HepG2 (cell line): ENCODE measurements at regions not wholly inside any gene's neighbourhood (a gene's known extent, or its start where the extent isn't known, plus 50 kb on each side); places are given as distances from the start of the nearest gene placed in this dataset.

Source experiments
- ATAC-seq: fragments of 200-7000 bp; cut with Tn5 transposase; 3 replicates; pipeline ENCODE4 v1.9.1; 2020; ENCODE audit warnings: mild to moderate bottlenecking, moderate library complexity
- BruUV-seq: library from RNA; stranded (reverse); fragments of 400-500 nt; replicated peaks from 2 replicates; lab custom pipeline; 2021; lab: Mats Ljungman, UMichigan
- CTCF ChIA-PET: fragments of 300-600 bp; formaldehyde crosslinking; extraction: SDS; loops from one replicate; lab custom pipeline; 2021; ENCODE audit warnings: low total read pairs, inconsistent platforms, low intra/inter-chr PET ratio; lab: Yijun Ruan, JAX
- POLR2A ChIA-PET: fragments of 350-600 bp; sonication (Branson Sonifier 250); formaldehyde crosslinking; loops from one replicate; lab custom pipeline; 2020; ENCODE audit warnings: antibody characterized with exemption, inconsistent platforms; lab: Yijun Ruan, JAX
- DNase-seq: peaks from one replicate; pipeline ENCODE4 v3.0.0-alpha.2; 2015; ENCODE audit warnings: low spot score
- FAIRE-seq: peaks from 3 replicates; lab custom pipeline; 2011; peaks lifted over from hg19 to GRCh38; lab: Jason Lieb, UNC
- H2AFZ ChIP-seq: one replicate; pipeline ENCODE4 v1.6.1; 2011; ENCODE audit warnings: low read length, inconsistent platforms
- H3K27ac ChIP-seq: fragments of 300-600 bp; 3 replicates; pipeline ENCODE4 v1.8.0; 2011; ENCODE audit warnings: mixed run types, mild to moderate bottlenecking, mixed read lengths, low read length, inconsistent platforms; ENCODE audit not compliant: insufficient read depth; ENCODE audit errors: extremely low read length
- H3K27me3 ChIP-seq, 2 experiments: fragments of 200-600 bp in 1 of 2; 2 replicates in 1 of 2; 3 replicates in 1 of 2; pipeline versions ENCODE4 v1.6.0 to v1.8.0; 2011; ENCODE audit warnings: low read length in 2 of 2, mild to moderate bottlenecking in 2 of 2, moderate library complexity in 2 of 2, inconsistent platforms in 1 of 2; ENCODE audit not compliant: insufficient read depth in 2 of 2, control insufficient read depth in 1 of 2
- H3K36me3 ChIP-seq, 2 experiments: fragments of 200-600 bp in 1 of 2; replicated peaks in 1 of 2; 2 replicates in 1 of 2; 3 replicates in 1 of 2; pipeline versions ENCODE4 v1.5.1 to v1.8.0; 2011; ENCODE audit warnings: low read length in 2 of 2, inconsistent platforms in 1 of 2; ENCODE audit not compliant: insufficient read depth in 2 of 2, control insufficient read depth in 1 of 2
- H3K4me1 ChIP-seq: 2 replicates; pipeline ENCODE4 v1.5.1; 2012; ENCODE audit warnings: low read length, inconsistent platforms; ENCODE audit not compliant: insufficient read depth
- H3K4me2 ChIP-seq: 2 replicates; pipeline ENCODE4 v1.6.0; 2011; ENCODE audit warnings: low read depth, low read length, inconsistent platforms
- H3K4me3 ChIP-seq, 3 experiments: fragments of 200-600 bp in 1 of 3; sonication (generic), shearing (Covaris generic) in 1 of 3; replicated peaks in 1 of 3; 2 replicates each; pipeline ENCODE4 v1.5.1; 2011 to 2016; ENCODE audit warnings: low read length in 3 of 3, inconsistent platforms in 2 of 3, low read depth in 2 of 3, mild to moderate bottlenecking in 2 of 3, control low read depth in 1 of 3, mixed read lengths in 1 of 3; ENCODE audit not compliant: insufficient read depth in 1 of 3
- H3K79me2 ChIP-seq: one replicate; pipeline ENCODE4 v1.6.1; 2011; ENCODE audit warnings: low read length, inconsistent platforms; ENCODE audit not compliant: insufficient read depth
- H3K9ac ChIP-seq: 2 replicates; pipeline ENCODE4 v1.6.0; 2011; ENCODE audit warnings: mild to moderate bottlenecking, low read depth, low read length, inconsistent platforms; ENCODE audit not compliant: insufficient read depth
- H3K9me3 ChIP-seq: 2 replicates; pipeline ENCODE4 v1.5.1; 2012; ENCODE audit warnings: mild to moderate bottlenecking, low read length
- H4K20me1 ChIP-seq: 2 replicates; pipeline ENCODE4 v1.6.0; 2011; ENCODE audit warnings: inconsistent platforms, mild to moderate bottlenecking, low read length, moderate library complexity; ENCODE audit not compliant: insufficient read depth
- BORCS8-MEF2B ChIP-seq: sonication (generic); formaldehyde crosslinking; IDR thresholded peaks from 2 replicates; pipeline ENCODE4 v1.8.0; 2022; ENCODE audit warnings: mild to moderate bottlenecking, missing genetic modification reagents
- IRF2 ChIP-seq: IDR thresholded peaks from 2 replicates; pipeline ENCODE4 v1.6.1; 2018; ENCODE audit warnings: missing genetic modification reagents, missing compliant biosample characterization
- KMT2B ChIP-seq: IDR thresholded peaks from 2 replicates; pipeline ENCODE4 v1.6.1; 2016; ENCODE audit warnings: missing genetic modification reagents, missing compliant biosample characterization
- NR2F2 ChIP-seq: IDR thresholded peaks from 2 replicates; pipeline ENCODE4 v1.6.1; 2012; ENCODE audit warnings: low read depth, inconsistent platforms, borderline replicate concordance
- POGZ ChIP-seq: sonication (generic); formaldehyde crosslinking; IDR thresholded peaks from 2 replicates; pipeline ENCODE4 v1.4.0; 2020; ENCODE audit warnings: mild to moderate bottlenecking, missing genetic modification reagents
- SMYD3 ChIP-seq: sonication (generic); formaldehyde crosslinking; IDR thresholded peaks from 2 replicates; pipeline ENCODE4 v1.8.1; 2023; ENCODE audit warnings: mild to moderate bottlenecking, missing genetic modification reagents
- SPEN ChIP-seq: sonication (generic); formaldehyde crosslinking; IDR thresholded peaks from 2 replicates; pipeline ENCODE4 v1.5.1; 2020; ENCODE audit warnings: low read depth, mild to moderate bottlenecking, missing genetic modification reagents
- TFAP4 ChIP-seq: sonication (generic); IDR thresholded peaks from 2 replicates; pipeline ENCODE4 v1.6.1; 2016; ENCODE audit warnings: low read depth, borderline replicate concordance
- ZNF280D ChIP-seq: sonication (generic); formaldehyde crosslinking; IDR thresholded peaks from 2 replicates; pipeline ENCODE4 v1.5.1; 2020; ENCODE audit warnings: mild to moderate bottlenecking, missing genetic modification reagents
- whole genome bisulfite sequencing: methylation state at CpG from one replicate; pipeline ENCODE4 v1.1.6; 2017; ENCODE audit warnings: low lambda C conversion rate; 5-methylcytosine and 5-hydroxymethylcytosine counted together
- in situ Hi-C: cut with HindIII; loops from 2 replicates; pipeline ENCODE4 v1.10.0; 2017; ENCODE audit warnings: low pct_unique_long_range_greater_than_20kb; ENCODE audit not compliant: extremely low pct_ligation_motif_present
- intact Hi-C: fragments of 100-400 bp; cut with micrococcal nuclease; formaldehyde crosslinking; loops from one replicate; pipeline ENCODE4 v1.10.0; 2022; ENCODE audit not compliant: unreplicated experiment
- TF ChIP-seq, protein P1 (sequence below): sonication (generic); formaldehyde crosslinking; IDR thresholded peaks from 2 replicates; pipeline ENCODE4 v1.4.0; 2020; ENCODE audit warnings: missing genetic modification reagents, mild to moderate bottlenecking, borderline replicate concordance
- TF ChIP-seq, protein P2 (sequence below): sonication (generic); formaldehyde crosslinking; IDR thresholded peaks from 2 replicates; pipeline ENCODE4 v1.5.0; 2020; ENCODE audit warnings: missing genetic modification reagents
- TF ChIP-seq, protein P3 (sequence below): sonication (generic); formaldehyde crosslinking; IDR thresholded peaks from 2 replicates; pipeline ENCODE4 v1.8.1; 2023; ENCODE audit warnings: mild to moderate bottlenecking, moderate library complexity, missing genetic modification reagents
- TF ChIP-seq, protein P4 (sequence below): sonication (generic); formaldehyde crosslinking; IDR thresholded peaks from 2 replicates; pipeline ENCODE4 v1.9.0; 2022; ENCODE audit warnings: missing genetic modification reagents, mild to moderate bottlenecking, borderline replicate concordance

GRCh38 chr11:115065314-115065713 is 387.0 kb downstream of the NXPE2 start:
- WGBS = 0% methylated on average over 3 of the region's 3 CpGs
- FAIRE-seq = no peak
- in situ Hi-C loops = no loop called here

More at GRCh38 chr11:115065314-115065713, 387.0 kb downstream of the NXPE2 start:
- DNase-seq (no peak), ATAC-seq (no peak)
- no peak for TF ChIP-seq IRF2
- TF ChIP-seq TFAP4 = no peak
- TF ChIP-seq SMYD3 = no peak
- no peak for TF ChIP-seq POGZ
- TF ChIP-seq NR2F2 = no peak
- no peak for TF ChIP-seq KMT2B
- TF ChIP-seq, protein P1, sequence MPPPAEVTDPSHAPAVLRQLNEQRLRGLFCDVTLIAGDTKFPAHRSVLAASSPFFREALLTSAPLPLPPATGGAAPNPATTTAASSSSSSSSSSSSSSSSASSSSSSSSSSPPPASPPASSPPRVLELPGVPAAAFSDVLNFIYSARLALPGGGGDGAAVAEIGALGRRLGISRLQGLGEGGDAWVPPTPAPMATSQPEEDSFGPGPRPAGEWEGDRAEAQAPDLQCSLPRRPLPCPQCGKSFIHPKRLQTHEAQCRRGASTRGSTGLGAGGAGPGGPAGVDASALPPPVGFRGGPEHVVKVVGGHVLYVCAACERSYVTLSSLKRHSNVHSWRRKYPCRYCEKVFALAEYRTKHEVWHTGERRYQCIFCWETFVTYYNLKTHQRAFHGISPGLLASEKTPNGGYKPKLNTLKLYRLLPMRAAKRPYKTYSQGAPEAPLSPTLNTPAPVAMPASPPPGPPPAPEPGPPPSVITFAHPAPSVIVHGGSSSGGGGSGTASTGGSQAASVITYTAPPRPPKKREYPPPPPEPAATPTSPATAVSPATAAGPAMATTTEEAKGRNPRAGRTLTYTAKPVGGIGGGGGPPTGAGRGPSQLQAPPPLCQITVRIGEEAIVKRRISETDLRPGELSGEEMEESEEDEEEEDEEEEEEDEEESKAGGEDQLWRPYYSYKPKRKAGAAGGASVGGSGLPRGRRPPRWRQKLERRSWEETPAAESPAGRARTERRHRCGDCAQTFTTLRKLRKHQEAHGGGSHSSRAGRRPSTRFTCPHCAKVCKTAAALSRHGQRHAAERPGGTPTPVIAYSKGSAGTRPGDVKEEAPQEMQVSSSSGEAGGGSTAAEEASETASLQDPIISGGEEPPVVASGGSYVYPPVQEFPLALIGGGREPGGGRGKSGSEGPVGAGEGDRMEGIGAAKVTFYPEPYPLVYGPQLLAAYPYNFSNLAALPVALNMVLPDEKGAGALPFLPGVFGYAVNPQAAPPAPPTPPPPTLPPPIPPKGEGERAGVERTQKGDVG (CRISPR knock-in tag) = no peak
- TF ChIP-seq, protein P2, sequence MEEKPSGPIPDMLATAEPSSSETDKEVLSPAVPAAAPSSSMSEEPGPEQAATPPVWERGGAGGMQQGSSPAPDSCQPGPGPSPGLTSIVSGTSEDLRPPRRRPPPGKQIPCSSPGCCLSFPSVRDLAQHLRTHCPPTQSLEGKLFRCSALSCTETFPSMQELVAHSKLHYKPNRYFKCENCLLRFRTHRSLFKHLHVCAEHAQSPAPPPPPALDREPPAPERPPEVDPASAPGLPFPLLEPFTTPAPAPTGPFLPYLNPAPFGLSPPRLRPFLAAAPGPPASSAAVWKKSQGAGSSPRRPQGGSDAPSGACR (CRISPR knock-in tag) = no peak
- TF ChIP-seq BORCS8-MEF2B = no peak
- no peak for TF ChIP-seq SPEN (CRISPR knock-in tag)
- TF ChIP-seq, protein P3, sequence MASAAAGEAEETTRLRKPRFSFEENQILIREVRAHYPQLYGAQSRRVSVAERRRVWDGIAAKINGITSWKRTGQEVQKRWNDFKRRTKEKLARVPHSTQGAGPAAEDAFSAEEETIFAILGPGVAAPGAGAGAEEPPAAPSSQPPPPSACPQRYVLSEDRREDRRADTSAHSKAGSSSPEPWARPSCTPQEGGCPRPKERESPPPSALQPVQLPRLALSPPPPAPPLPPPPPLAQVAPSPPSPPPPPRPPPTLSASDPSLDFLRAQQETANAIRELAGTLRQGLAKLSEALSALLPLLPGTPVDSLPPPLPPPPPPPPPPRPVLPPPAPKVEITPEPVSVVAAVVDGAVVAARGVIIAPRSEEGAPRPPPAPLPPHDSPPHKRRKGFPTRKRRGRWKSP (CRISPR knock-in tag) = no peak
- no peak for TF ChIP-seq ZNF280D (CRISPR knock-in tag)
- TF ChIP-seq, protein P4, sequence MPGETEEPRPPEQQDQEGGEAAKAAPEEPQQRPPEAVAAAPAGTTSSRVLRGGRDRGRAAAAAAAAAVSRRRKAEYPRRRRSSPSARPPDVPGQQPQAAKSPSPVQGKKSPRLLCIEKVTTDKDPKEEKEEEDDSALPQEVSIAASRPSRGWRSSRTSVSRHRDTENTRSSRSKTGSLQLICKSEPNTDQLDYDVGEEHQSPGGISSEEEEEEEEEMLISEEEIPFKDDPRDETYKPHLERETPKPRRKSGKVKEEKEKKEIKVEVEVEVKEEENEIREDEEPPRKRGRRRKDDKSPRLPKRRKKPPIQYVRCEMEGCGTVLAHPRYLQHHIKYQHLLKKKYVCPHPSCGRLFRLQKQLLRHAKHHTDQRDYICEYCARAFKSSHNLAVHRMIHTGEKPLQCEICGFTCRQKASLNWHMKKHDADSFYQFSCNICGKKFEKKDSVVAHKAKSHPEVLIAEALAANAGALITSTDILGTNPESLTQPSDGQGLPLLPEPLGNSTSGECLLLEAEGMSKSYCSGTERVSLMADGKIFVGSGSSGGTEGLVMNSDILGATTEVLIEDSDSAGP (CRISPR knock-in tag) = no peak
- H3K4me1 ChIP-seq = no peaks in the 10 kb centered on the region
- no peaks in the 10 kb centered on the region for H3K9me3 ChIP-seq
- H3K4me3 ChIP-seq = no peak overlapping the region
- H4K20me1 ChIP-seq = no peaks in the 10 kb centered on the region
- intact Hi-C loops = no loop called here
- BruUV-seq = no TSS peak
- no peak overlapping the region for H3K9ac ChIP-seq
- H3K27ac ChIP-seq = no peak overlapping the region
- ChIA-PET POLR2A (no interaction called here), CTCF (no interaction called here)
- no peaks in the 10 kb centered on the region for H3K79me2 ChIP-seq
- H3K27me3 ChIP-seq = peaks cover 0 to 19% of the 10 kb centered on the region in 2 experiments; a peak in 3 of 5 replicates
- H2AFZ ChIP-seq = no peak overlapping the region
- no peaks in the 10 kb centered on the region for H3K36me3 ChIP-seq
- H3K4me2 ChIP-seq = no peak overlapping the region
